Upper lobe of left lung (tissue), 6 donors: ENCODE measurements at regions not wholly inside any gene's neighbourhood (a gene's known extent, or its start where the extent isn't known, plus 50 kb on each side); places are given as distances from the start of the nearest gene placed in this dataset.

Experiments used
- ATAC-seq, 2 donors: fragments of 200-7000 bp; cut with Tn5 transposase; one replicate each; pipeline ENCODE4 v1.9.1; 2022; ENCODE audit warnings: mild to moderate bottlenecking in 2 of 2, moderate library complexity in 2 of 2; ENCODE audit not compliant: low FRiP score in 2 of 2
- DNase-seq, 2 donors: peaks; one replicate each; pipeline ENCODE4 v3.0.0-alpha.2; 2019 to 2020
- H3K27ac ChIP-seq, 4 donors: fragments of 200-600 bp; sonication (generic); one replicate each; pipeline ENCODE4 v1.5.1; 2016 to 2019
- H3K27me3 ChIP-seq, 4 donors: fragments of 200-600 bp; sonication (generic); one replicate each; pipeline ENCODE4 v1.5.1; 2017 to 2019
- H3K36me3 ChIP-seq, 4 donors: fragments of 200-600 bp; sonication (generic); one replicate each; pipeline ENCODE4 v1.5.1; 2016 to 2019
- H3K4me1 ChIP-seq, 4 donors: fragments of 200-600 bp; sonication (generic); one replicate each; pipeline ENCODE4 v1.5.1; 2018 to 2019
- H3K4me3 ChIP-seq, 4 donors: fragments of 200-600 bp; sonication (generic); one replicate each; pipeline ENCODE4 v1.5.1; 2017 to 2019; ENCODE audit warnings: mild to moderate bottlenecking in 2 of 4, moderate library complexity in 1 of 4
- H3K9me3 ChIP-seq, 4 donors: fragments of 200-600 bp; sonication (generic); one replicate each; pipeline ENCODE4 v1.5.1; 2018 to 2019
- EP300 ChIP-seq, 4 donors: sonication (generic); formaldehyde crosslinking; IDR thresholded peaks; one replicate each; pipeline ENCODE4 v1.5.1; 2017; ENCODE audit warnings: antibody characterized with exemption in 4 of 4, control low read depth in 2 of 4
- POLR2A ChIP-seq, 4 donors: fragments of 450-650 bp; IDR thresholded peaks; one replicate each; pipeline ENCODE4 v1.5.1; 2016 to 2017; ENCODE audit warnings: antibody characterized with exemption in 4 of 4, mild to moderate bottlenecking in 2 of 4
- POLR2AphosphoS5 ChIP-seq, 2 donors: sonication (generic); formaldehyde crosslinking; IDR thresholded peaks; one replicate each; pipeline ENCODE4 v1.5.1; 2017; ENCODE audit warnings: antibody characterized with exemption in 2 of 2
- WGBS, 2 donors: methylation state at CpG; one replicate each; pipeline ENCODE4 v1.1.5; 2017 to 2018; 5-methylcytosine and 5-hydroxymethylcytosine counted together
- TF ChIP-seq, protein P1 (sequence below), 6 experiments: fragments of 450-650 bp in 4 of 6; fragments of 200-600 bp in 2 of 6; sonication (generic) in 2 of 6; IDR thresholded peaks; one replicate each; pipeline ENCODE4 v1.5.1; 2016 to 2019; ENCODE audit warnings: antibody characterized with exemption in 6 of 6
- donor health status: DM: no; HTN: no; CAD: no; lungs with moderate emphysema.
- donor health status: DM: no; HTN: yes; CAD: no; lungs with severe emphysema.

DNA sequence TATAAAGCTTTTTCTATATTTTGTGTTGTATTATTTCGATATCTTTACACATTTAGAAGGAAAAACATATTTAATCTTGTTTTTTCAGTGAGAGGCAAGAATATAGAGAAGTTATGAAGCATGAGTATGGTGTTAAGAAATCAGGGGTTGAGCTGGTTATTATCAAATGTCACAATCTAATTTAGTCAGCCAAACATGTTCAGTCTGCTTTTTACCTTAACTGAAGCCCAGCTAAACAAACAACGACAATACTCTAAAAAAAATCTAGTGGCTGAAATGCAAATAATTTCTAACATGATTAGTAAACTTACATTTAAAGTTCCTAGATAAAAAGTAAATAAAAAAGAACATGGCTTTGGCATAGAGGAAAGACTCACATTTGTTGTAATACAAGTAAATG, 433.8 kb upstream of the NRSN1 start:
- TF ChIP-seq POLR2AphosphoS5 (IDR thresholded peaks at IDR 0.05) (no peak), POLR2A (IDR thresholded peaks at IDR 0.05) (no peak), EP300 (IDR thresholded peaks at IDR 0.05) (no peak)
- TF ChIP-seq, protein P1, sequence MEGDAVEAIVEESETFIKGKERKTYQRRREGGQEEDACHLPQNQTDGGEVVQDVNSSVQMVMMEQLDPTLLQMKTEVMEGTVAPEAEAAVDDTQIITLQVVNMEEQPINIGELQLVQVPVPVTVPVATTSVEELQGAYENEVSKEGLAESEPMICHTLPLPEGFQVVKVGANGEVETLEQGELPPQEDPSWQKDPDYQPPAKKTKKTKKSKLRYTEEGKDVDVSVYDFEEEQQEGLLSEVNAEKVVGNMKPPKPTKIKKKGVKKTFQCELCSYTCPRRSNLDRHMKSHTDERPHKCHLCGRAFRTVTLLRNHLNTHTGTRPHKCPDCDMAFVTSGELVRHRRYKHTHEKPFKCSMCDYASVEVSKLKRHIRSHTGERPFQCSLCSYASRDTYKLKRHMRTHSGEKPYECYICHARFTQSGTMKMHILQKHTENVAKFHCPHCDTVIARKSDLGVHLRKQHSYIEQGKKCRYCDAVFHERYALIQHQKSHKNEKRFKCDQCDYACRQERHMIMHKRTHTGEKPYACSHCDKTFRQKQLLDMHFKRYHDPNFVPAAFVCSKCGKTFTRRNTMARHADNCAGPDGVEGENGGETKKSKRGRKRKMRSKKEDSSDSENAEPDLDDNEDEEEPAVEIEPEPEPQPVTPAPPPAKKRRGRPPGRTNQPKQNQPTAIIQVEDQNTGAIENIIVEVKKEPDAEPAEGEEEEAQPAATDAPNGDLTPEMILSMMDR (IDR thresholded peaks at IDR 0.05), result no peak

DNA sequence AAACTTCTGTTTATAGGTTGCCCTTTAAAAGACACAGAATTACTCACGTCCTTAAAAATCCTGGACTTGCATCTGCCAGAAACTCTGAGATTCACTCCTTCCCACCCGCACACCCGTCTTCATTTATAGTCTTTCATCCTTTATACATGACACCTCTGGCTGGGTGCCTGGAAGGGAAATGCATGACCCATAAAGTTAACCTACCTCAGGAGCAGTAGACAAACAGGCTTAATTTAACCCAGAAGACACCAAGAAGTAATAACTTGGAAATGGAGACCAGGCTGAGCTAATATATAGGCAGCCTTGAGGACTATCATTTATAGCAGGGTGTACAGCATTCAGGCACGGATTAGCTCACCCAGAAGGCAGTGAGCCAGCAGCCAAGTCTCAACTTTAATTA, 429.0 kb upstream of the NRSN1 start:
- Histone ChIP-seq H3K9me3 (no peaks in the 10 kb centered on the region), H3K27me3 (no peaks in the 10 kb centered on the region), H3K27ac (no peak overlapping the region), H3K4me3 (no peak overlapping the region), H3K4me1 (no peaks in the 10 kb centered on the region), H3K36me3 (no peaks in the 10 kb centered on the region)
- 56 to 60% methylated on average over 4 of the region's 4 CpGs for WGBS, 2 donors
- DNase-seq (no peak), ATAC-seq (no peak)
- no peak for TF ChIP-seq POLR2AphosphoS5 (IDR thresholded peaks at IDR 0.05)
- no peak for TF ChIP-seq EP300 (IDR thresholded peaks at IDR 0.05)
- TF ChIP-seq POLR2A (IDR thresholded peaks at IDR 0.05), result no peak
- TF ChIP-seq, protein P1 (IDR thresholded peaks at IDR 0.05), result no peak

More for the DNA sequence above, 433.8 kb upstream of the NRSN1 start:
- H3K9me3 ChIP-seq, result no peaks in the 10 kb centered on the region
- H3K4me1 ChIP-seq, result no peaks in the 10 kb centered on the region
- ATAC-seq (no peak), DNase-seq (no peak)
- 65 to 69% methylated on average over 2 of the region's 2 CpGs for WGBS, 2 donors
- no peak overlapping the region for H3K27ac ChIP-seq
- H3K4me3 ChIP-seq, result no peak overlapping the region
- no peaks in the 10 kb centered on the region for H3K36me3 ChIP-seq
- no peaks in the 10 kb centered on the region for H3K27me3 ChIP-seq

DNA sequence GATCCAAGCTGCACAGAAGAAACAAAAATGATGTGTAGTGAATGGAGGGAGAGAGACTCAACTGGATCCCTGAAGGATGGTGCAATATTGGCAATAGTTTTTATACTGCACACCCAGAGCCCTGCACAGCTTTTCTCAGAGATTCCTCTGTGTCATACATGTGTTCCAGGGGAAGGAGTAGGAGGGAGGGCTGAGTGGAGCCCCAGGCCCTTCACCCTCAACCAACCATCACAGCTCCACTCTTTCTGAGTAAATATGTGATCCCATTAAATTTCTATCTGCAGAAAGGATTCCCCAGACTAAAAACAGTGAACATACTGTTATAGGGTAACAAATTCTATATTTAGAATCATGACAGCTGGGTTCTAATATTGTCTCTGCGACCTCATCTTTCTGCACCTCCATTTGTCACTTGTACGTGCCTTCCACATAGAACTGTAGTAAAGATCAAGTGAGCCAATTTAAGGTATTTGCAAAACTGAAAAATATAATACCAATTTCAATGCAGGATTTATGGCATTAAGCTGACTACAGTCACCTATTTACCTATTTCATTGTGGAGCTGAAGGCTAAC, 421.4 kb upstream of the NRSN1 start:
- DNase-seq (no peak), ATAC-seq (no peak)
- no peak overlapping the region for H3K4me3 ChIP-seq
- H3K27ac ChIP-seq, result no peak overlapping the region
- no peak for TF ChIP-seq POLR2A (IDR thresholded peaks at IDR 0.05)
- TF ChIP-seq, protein P1 (IDR thresholded peaks at IDR 0.05), result no peak
- TF ChIP-seq POLR2AphosphoS5 (IDR thresholded peaks at IDR 0.05), result no peak
- no peak for TF ChIP-seq EP300 (IDR thresholded peaks at IDR 0.05)
- H3K4me1 ChIP-seq, result no peaks in the 10 kb centered on the region
- H3K9me3 ChIP-seq, result no peaks in the 10 kb centered on the region
- H3K36me3 ChIP-seq, result no peaks in the 10 kb centered on the region
- 86 to 93% methylated on average over 2 of the region's 2 CpGs for WGBS, 2 donors
- H3K27me3 ChIP-seq, result no peaks in the 10 kb centered on the region

DNA sequence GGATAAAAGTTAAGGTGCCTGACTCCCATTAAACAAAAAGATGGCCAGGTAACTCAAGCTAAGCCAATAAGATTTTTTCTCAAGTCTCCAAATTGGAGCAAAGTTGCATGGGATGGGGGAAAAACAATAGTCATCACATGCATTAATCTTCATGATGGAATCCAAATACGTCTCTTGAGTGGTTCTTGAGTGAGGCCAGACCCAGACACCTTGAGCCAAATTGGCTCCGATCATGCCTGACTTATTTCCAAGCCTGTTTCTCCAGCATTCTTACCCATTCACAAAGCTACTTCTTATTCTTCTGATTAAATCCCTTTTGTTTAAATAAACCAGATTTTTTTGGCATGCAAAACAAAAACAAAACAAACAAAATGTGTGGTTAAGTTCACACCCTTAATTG, 420.3 kb upstream of the NRSN1 start:
- Histone ChIP-seq H3K36me3 (no peaks in the 10 kb centered on the region), H3K27ac (no peak overlapping the region), H3K4me1 (no peaks in the 10 kb centered on the region), H3K27me3 (no peaks in the 10 kb centered on the region), H3K9me3 (no peaks in the 10 kb centered on the region), H3K4me3 (no peak overlapping the region)
- ATAC-seq (no peak), DNase-seq (no peak)
- 67 to 73% methylated on average over 2 of the region's 2 CpGs for WGBS, 2 donors
- TF ChIP-seq POLR2AphosphoS5 (IDR thresholded peaks at IDR 0.05), result no peak
- TF ChIP-seq, protein P1 (IDR thresholded peaks at IDR 0.05), result no peak
- TF ChIP-seq EP300 (IDR thresholded peaks at IDR 0.05), result no peak
- TF ChIP-seq POLR2A (IDR thresholded peaks at IDR 0.05), result no peak

DNA sequence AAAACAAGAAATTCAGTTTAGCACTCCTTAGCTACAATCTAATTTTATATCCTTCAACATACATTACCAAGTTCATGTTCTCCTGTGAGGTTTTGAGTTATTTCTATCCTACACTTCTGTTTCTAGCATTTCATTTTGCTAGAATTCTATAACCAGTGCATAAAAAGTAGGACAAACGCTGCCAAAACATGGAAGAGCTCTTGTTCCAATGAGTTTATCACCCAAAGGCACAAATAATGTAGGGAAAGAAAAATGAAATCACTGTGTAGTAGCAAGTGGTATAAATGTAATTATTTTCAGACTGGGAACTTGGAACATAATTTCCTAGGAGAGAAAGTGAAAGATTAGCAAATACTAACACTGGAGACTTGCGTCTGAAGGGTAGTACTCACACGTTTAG, 413.3 kb upstream of the NRSN1 start:
- H3K27me3 ChIP-seq, result no peaks in the 10 kb centered on the region
- ATAC-seq, result no peak
- TF ChIP-seq POLR2AphosphoS5 (IDR thresholded peaks at IDR 0.05), result no peak
- no peak for TF ChIP-seq POLR2A (IDR thresholded peaks at IDR 0.05)
- TF ChIP-seq, protein P1 (IDR thresholded peaks at IDR 0.05), result no peak
- no peak for TF ChIP-seq EP300 (IDR thresholded peaks at IDR 0.05)
- WGBS, 2 donors, result 81 to 89% methylated on average over 3 of the region's 3 CpGs
- DNase-seq, result no peak
- no peaks in the 10 kb centered on the region for H3K9me3 ChIP-seq
- no peak overlapping the region for H3K4me3 ChIP-seq
- no peak overlapping the region for H3K27ac ChIP-seq
- no peaks in the 10 kb centered on the region for H3K36me3 ChIP-seq
- H3K4me1 ChIP-seq, result no peaks in the 10 kb centered on the region
